ENCODE measurements at regions not wholly inside any gene's neighbourhood (a gene's known extent, or its start where the extent isn't known, plus 50 kb on each side); places are given as distances from the start of the nearest gene placed in this dataset.

GRCh38 chr10:131725581-131726069 is 175.2 kb upstream of the PPP2R2D start:
- TF ChIP-seq POLR2A (IDR thresholded peaks at IDR 0.05) (no peak), CTCF (IDR thresholded peaks at IDR 0.05) (no peak)

Measured in body of pancreas (tissue), 4 donors.